ENCODE measurements at regions not wholly inside any gene's neighbourhood (a gene's known extent, or its start where the extent isn't known, plus 50 kb on each side); places are given as distances from the start of the nearest gene placed in this dataset.

GRCh38 chr3:165443664-165444063, 247.5 kb upstream of the SLITRK3 start:
- no peak for TF ChIP-seq CTCF (IDR thresholded peaks at IDR 0.05; ENCODE audit: insufficient read depth, missing control alignments)
- FAIRE-seq (no peak), DNase-seq (ENCODE audit: insufficient read length, low spot score) (no peak)

- DNase-seq (ENCODE audit: insufficient read length, low spot score): no peak
- FAIRE-seq: no peak
- no peak for TF ChIP-seq CTCF (IDR thresholded peaks at IDR 0.05; ENCODE audit: insufficient read depth, missing control alignments)
Observed at GRCh38 chr3:165442061-165442460, 245.9 kb upstream of the SLITRK3 start.

- no peak for FAIRE-seq
- no peak for DNase-seq (ENCODE audit: insufficient read length, low spot score)
- no peak for TF ChIP-seq CTCF (IDR thresholded peaks at IDR 0.05; ENCODE audit: insufficient read depth, missing control alignments)
Observed at GRCh38 chr3:165440380-165440779, 244.2 kb upstream of the SLITRK3 start.

DNA sequence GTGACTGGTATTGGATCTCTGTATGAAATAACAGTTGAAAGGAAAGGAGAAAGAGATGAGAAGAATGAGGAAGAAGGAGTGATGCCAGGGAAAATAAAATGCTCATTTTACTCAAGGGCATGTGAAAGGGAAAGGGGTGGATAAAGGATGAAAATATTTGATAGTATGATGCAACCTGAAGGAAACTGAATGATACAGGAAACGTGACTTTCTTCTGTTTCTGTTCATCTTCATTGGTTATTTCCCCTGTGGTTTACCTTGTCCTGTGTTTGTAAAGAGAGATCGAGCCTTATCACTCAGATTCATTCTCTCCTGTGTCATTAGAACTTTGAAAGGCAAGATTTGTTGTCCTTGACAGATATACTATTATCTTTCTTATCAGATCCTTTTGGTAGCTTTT, 243.6 kb upstream of the SLITRK3 start:
- FAIRE-seq (no peak), DNase-seq (ENCODE audit: insufficient read length, low spot score) (no peak)
- no peak for TF ChIP-seq CTCF (IDR thresholded peaks at IDR 0.05; ENCODE audit: insufficient read depth, missing control alignments)

GRCh38 chr3:165434516-165434915, 238.3 kb upstream of the SLITRK3 start:
- FAIRE-seq (no peak), DNase-seq (ENCODE audit: insufficient read length, low spot score) (no peak)

DNA sequence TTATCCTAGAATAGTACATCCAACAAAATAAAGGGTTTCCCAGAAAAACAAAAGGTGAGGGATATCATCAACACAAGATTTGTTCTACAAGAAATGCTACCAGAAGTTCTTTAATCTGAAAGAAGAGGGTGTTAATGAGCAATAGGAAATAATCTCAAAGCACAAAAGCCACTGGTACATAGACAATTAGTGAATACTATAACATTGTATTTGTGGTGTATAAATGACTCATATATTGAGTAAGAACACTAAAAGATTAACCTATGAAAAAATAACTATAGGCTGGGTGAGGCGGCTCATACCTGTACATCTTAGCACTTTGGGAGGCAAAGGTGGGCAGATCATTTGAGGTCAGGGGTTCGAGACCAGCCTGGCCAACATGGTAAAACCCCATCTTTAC, 210.2 kb upstream of the SLITRK3 start:
- TF ChIP-seq CTCF (IDR thresholded peaks at IDR 0.05; ENCODE audit: insufficient read depth, missing control alignments): no peak
- no peak for DNase-seq (ENCODE audit: insufficient read length, low spot score)
- FAIRE-seq: no peak

More at GRCh38 chr3:165434516-165434915, 238.3 kb upstream of the SLITRK3 start:
- no peak for TF ChIP-seq CTCF (IDR thresholded peaks at IDR 0.05; ENCODE audit: insufficient read depth, missing control alignments)

DNA sequence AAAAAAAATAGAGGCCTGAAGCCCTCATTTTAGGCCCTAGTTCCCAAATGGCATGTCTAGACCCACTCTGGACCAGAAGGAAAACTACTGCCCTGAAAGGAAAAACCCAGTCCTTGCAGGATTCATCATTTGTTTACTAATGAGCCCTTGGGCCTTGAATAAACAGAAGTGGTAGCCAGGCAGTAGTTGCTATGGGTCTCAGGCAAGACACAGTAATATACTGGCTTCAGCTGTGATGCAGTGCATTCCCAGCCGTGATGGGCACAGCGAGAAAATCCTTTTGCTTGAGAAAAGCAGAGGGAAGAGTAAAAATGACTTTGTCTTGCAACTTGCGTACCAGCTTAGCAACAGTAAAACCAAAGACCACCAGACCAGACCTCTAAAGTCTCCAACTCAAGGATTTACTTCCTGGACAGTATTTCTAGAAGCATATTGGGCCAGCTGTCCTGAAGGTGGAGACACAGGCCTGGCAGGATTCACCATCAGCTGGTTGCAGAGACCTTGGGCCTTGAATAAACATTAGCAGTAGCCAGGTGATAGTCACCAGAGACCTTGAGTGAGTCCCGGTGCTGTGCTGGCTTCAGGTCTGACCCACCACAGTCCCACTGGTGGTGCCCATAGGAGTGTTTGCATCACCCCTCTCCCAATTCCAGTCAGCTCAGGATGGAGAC, 208.3 kb upstream of the SLITRK3 start:
- FAIRE-seq: no peak
- no peak for DNase-seq (ENCODE audit: insufficient read length, low spot score)
- no peak for TF ChIP-seq CTCF (IDR thresholded peaks at IDR 0.05; ENCODE audit: insufficient read depth, missing control alignments)
